VCaP (cell line): ENCODE measurements at regions not wholly inside any gene's neighbourhood (a gene's known extent, or its start where the extent isn't known, plus 50 kb on each side); places are given as distances from the start of the nearest gene placed in this dataset.

ENCODE experiments used
- H3K27ac ChIP-seq: fragments of 450-650 bp; 2 replicates; pipeline ENCODE4 v1.5.1; 2017
- CTCF ChIP-seq: fragments of 450-650 bp; conservative IDR thresholded peaks from 2 replicates; pipeline ENCODE4 v1.5.1; 2017; ENCODE audit warnings: mild to moderate bottlenecking, moderate library complexity

DNA sequence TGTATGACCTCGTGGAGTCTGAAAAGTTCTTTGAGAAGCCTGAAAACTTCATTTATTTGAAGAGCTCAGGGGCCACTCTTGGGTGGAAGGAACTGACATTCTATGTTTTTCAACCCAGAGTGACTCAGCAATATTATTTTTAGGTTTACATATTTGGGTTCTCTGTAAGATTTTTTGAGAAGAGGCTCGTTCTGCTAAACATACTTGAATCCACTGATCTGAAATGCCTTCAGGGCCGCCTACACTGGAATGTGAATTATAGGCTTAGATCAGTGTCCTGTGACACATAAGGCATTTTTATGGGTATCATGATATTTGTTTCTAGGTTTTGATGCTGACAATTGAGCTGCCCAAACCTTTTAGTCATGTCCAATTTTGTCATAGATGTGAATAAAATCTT, 86.2 kb downstream of the PSAT1 start:
- TF ChIP-seq CTCF: no peak
- H3K27ac ChIP-seq: no peak overlapping the region

- H3K27ac ChIP-seq: peak overlapping the region; percentile 18; the same call in 1 of the 2 replicates
- no peak for TF ChIP-seq CTCF
These were observed 89.4 kb downstream of the PSAT1 start for GRCh38 chr9:78386348-78386747.

DNA sequence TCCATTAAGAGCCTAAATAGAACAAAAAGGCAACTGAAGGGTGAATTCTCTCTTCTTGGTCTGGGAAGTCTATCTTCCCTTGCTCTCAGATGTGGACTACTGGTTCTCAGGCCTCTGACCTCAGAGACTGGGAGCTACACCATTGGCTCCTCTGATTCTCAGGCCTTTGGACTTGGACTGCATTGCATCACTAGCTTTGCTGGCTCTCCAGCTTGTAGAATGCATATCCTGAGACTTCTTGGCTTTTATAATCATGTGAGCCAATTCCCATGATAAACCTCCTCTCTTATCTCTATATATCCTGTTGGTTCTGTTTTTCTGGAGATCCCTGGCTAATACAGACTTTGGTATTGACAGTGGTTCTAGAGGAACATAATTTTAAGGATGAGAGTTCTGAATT, 89.8 kb downstream of the PSAT1 start:
- TF ChIP-seq CTCF: no peak
- H3K27ac ChIP-seq: peak overlapping the region; percentile 18; the same call in 1 of the 2 replicates

- TF ChIP-seq CTCF: no peak
- no peak overlapping the region for H3K27ac ChIP-seq
These were observed 96.4 kb downstream of the PSAT1 start for GRCh38 chr9:78393340-78393739.

DNA sequence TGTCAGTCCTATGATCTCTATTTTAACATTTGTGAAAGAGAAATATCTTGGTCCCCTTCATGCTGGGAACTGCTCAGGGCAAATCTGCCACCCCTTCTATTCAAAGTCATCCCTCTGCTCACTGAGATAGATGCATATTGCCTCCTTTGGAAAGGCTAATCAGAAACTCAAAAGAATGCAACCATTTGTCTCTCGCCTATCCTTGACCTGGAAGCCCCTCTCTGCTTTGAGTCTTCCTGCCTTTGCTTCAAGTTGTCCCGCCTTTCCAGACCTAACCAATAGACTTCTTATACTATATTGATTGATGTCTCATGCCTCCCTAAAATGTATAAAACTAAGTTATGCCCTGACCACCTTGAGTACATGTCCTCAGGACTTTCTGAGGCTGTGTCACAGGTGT, 97.0 kb downstream of the PSAT1 start:
- TF ChIP-seq CTCF: no peak
- H3K27ac ChIP-seq: no peak overlapping the region

GRCh38 chr9:78396087-78396486, 99.2 kb downstream of the PSAT1 start:
- no peak overlapping the region for H3K27ac ChIP-seq
- no peak for TF ChIP-seq CTCF

DNA sequence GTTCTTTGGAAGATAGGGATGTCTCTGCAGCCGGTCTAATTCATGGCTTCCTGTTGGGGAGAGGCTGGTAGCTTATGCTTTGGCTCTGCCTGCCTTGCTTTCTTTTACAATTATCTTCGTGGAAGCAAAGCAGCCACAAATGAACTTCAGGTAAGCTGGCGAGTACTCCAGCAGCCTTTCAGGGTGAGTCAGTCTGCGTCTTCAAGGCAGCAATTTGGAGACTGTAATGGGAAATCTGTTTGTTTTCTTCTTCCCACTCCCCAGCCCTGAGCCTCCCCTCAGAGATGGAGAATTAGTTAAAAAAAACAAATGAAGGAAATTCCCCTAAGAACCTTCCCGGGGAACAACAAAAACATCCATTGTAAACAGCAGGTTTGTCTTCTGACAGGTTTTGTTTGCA, 100.1 kb downstream of the PSAT1 start:
- no peak for TF ChIP-seq CTCF

DNA sequence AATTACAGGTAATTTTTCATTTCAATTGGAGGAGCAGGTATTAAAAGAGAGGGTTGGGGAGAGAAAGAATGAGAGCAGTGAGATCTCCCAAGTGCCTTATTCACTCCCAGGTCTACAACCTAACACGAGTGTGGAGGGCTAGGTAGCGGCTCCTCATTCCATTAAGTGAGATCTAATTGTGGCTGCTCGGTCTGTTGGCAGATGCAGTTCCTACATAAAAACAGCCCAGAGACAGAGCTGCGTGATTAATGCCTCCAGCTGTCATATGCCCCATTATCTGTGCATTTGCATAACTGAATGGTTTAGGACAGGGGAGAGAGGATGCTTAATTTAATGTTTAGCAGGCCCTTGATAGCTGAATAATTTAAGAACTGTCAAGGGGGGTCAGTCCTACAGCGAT, 100.5 kb downstream of the PSAT1 start:
- H3K27ac ChIP-seq: no peak overlapping the region
- TF ChIP-seq CTCF: no peak

More for the DNA sequence above, 100.1 kb downstream of the PSAT1 start:
- no peak overlapping the region for H3K27ac ChIP-seq
